Gastroesophageal sphincter (tissue), 4 donors: ENCODE measurements at regions not wholly inside any gene's neighbourhood (a gene's known extent, or its start where the extent isn't known, plus 50 kb on each side); places are given as distances from the start of the nearest gene placed in this dataset.
"Not testable (repeated sequence)": the region's sequence is repeated elsewhere in the genome, so short reads cannot be mapped to it uniquely, and the experiment has no call there.

Experiments
- ATAC-seq: fragments of 150-250 bp; one replicate; pipeline ENCODE4 v1.9.1; 2016; ENCODE audit warnings: mild to moderate bottlenecking, moderate library complexity
- H3K27ac ChIP-seq, 4 donors: fragments of 200-600 bp; sonication (generic) in 3 of 4; 1 replicate in 3 of 4; 2 replicates in 1 of 4; pipeline ENCODE4 v1.5.1; 2016 to 2019
- H3K27me3 ChIP-seq: fragments of 200-600 bp; sonication (generic); one replicate; pipeline ENCODE4 v1.5.1; 2019
- H3K36me3 ChIP-seq, 2 donors: fragments of 200-600 bp; sonication (generic); one replicate each; pipeline ENCODE4 v1.5.1; 2019; ENCODE audit warnings: control low read depth in 1 of 2
- H3K4me1 ChIP-seq, 3 donors: fragments of 200-600 bp; sonication (generic); 1 replicate in 2 of 3; 2 replicates in 1 of 3; pipeline ENCODE4 v1.5.1; 2016 to 2019; ENCODE audit warnings: control low read depth in 2 of 3
- H3K4me3 ChIP-seq, 2 donors: fragments of 200-600 bp; sonication (generic); one replicate each; pipeline ENCODE4 v1.5.1; 2019; ENCODE audit warnings: mild to moderate bottlenecking in 1 of 2, moderate library complexity in 1 of 2
- H3K9me3 ChIP-seq, 3 donors: fragments of 200-600 bp; sonication (generic); one replicate each; pipeline ENCODE4 v1.5.1; 2017 to 2019; ENCODE audit warnings: control low read depth in 2 of 3
- EP300 ChIP-seq: sonication (generic); formaldehyde crosslinking; IDR thresholded peaks from one replicate; pipeline ENCODE4 v1.6.1; 2017; ENCODE audit warnings: antibody characterized with exemption, mild to moderate bottlenecking
- POLR2A ChIP-seq, 2 donors: fragments of 450-650 bp; IDR thresholded peaks; one replicate each; pipeline ENCODE4 v1.6.1; 2017; ENCODE audit warnings: antibody characterized with exemption in 2 of 2, mild to moderate bottlenecking in 2 of 2, moderate library complexity in 1 of 2
- POLR2AphosphoS5 ChIP-seq: sonication (generic); formaldehyde crosslinking; IDR thresholded peaks from one replicate; pipeline ENCODE4 v1.6.1; 2017; ENCODE audit warnings: antibody characterized with exemption
- WGBS, 2 donors: methylation state at CpG; one replicate each; pipeline ENCODE4 v1.1.5; 2018; ENCODE audit warnings: low coverage in 1 of 2; 5-methylcytosine and 5-hydroxymethylcytosine counted together
- TF ChIP-seq, protein P1 (sequence below), 4 experiments: fragments of 200-600 bp in 2 of 4; fragments of 450-650 bp in 2 of 4; sonication (generic) in 1 of 4; IDR thresholded peaks; one replicate each; pipeline ENCODE4 v1.5.1; 2017 to 2019; ENCODE audit warnings: antibody characterized with exemption in 4 of 4, mild to moderate bottlenecking in 2 of 4, moderate library complexity in 2 of 4

DNA sequence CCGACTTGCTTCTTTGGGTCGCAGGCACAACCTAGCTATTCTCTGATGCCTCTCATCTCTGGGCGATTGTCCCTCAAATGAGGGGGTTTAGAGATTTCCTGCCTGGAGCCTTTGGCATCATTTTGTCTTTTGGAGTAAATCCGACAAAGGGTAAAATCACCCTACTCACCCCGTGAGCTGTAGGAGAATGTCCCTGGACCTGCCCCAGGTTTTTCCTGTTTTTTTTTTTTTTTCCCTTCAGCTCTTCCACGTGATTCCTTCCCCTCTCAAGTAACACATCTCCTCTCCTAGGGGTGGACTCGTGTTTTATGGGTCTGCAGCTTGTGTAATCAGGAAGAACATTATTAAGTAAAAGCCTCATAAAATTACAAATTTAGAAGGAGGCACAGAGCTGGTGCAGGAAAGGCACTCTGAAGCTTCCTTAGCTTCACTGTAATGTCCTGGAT, 128.4 kb upstream of the ZNF746 start:
- TF ChIP-seq, protein P1, sequence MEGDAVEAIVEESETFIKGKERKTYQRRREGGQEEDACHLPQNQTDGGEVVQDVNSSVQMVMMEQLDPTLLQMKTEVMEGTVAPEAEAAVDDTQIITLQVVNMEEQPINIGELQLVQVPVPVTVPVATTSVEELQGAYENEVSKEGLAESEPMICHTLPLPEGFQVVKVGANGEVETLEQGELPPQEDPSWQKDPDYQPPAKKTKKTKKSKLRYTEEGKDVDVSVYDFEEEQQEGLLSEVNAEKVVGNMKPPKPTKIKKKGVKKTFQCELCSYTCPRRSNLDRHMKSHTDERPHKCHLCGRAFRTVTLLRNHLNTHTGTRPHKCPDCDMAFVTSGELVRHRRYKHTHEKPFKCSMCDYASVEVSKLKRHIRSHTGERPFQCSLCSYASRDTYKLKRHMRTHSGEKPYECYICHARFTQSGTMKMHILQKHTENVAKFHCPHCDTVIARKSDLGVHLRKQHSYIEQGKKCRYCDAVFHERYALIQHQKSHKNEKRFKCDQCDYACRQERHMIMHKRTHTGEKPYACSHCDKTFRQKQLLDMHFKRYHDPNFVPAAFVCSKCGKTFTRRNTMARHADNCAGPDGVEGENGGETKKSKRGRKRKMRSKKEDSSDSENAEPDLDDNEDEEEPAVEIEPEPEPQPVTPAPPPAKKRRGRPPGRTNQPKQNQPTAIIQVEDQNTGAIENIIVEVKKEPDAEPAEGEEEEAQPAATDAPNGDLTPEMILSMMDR (IDR thresholded peaks at IDR 0.05), result no peak
- TF ChIP-seq POLR2AphosphoS5 (no peak), EP300 (no peak), POLR2A (IDR thresholded peaks at IDR 0.05) (no peak)
- ATAC-seq, result no peak
- 27 to 74% methylated on average over 3 to 5 of the region's 7 CpGs for WGBS, 2 donors
- peaks cover 0 to 37% (median 13%) of the 10 kb centered on the region in 3 donors for H3K4me1 ChIP-seq
- H3K27ac ChIP-seq, result peak overlapping the region in 2 of 4 donors; percentile 29 to 93
- H3K9me3 ChIP-seq, result no peaks in the 10 kb centered on the region
- no peak overlapping the region for H3K4me3 ChIP-seq
- peaks cover 0 to 12% of the 10 kb centered on the region in 2 donors for H3K36me3 ChIP-seq
- H3K27me3 ChIP-seq, result no peaks in the 10 kb centered on the region

DNA sequence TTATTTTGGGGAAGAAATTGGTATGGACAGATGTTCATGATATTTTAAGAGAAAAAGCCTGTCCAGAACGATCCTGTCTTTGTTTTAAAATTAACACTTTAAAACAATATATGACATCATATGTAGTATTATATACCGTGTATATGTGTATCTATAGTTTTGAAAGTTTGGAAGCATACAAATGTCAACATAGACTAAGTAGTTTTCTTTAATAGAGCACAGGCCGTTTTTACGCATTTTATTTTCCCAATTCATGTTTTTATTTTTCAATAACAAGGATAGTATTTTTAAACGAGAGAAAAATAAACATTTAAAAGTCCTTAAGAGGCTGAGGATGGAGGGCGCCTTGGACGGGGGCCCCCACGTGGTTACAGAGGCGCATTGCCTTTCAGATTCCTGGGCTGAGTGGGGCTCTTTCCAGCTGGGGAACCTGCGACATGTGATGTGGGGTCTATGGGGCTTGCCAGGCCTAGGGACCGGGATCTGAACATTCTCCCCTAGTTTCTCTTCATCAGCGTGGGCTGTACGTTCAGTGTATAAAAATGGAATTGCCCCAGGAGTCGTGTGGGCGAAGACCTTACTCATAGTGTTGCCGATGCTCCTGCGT, 127.8 kb upstream of the ZNF746 start:
- Histone ChIP-seq H3K27me3 (no peaks in the 10 kb centered on the region), H3K9me3 (no peaks in the 10 kb centered on the region), H3K4me1 (peaks cover 0 to 37% (median 13%) of the 10 kb centered on the region in 3 donors), H3K4me3 (peak overlapping the region; percentile 82 to 99), H3K36me3 (peaks cover 0 to 17% of the 10 kb centered on the region in 2 donors), H3K27ac (peak overlapping the region; percentile 88 to 95 (median 93))
- whole genome bisulfite sequencing, 2 donors, result 32 to 35% methylated on average over 5 to 12 of the region's 17 CpGs
- TF ChIP-seq EP300, result no peak
- TF ChIP-seq, protein P1 (IDR thresholded peaks at IDR 0.05), result peak; percentile 21 to 57 (median 46)
- no peak for ATAC-seq

DNA sequence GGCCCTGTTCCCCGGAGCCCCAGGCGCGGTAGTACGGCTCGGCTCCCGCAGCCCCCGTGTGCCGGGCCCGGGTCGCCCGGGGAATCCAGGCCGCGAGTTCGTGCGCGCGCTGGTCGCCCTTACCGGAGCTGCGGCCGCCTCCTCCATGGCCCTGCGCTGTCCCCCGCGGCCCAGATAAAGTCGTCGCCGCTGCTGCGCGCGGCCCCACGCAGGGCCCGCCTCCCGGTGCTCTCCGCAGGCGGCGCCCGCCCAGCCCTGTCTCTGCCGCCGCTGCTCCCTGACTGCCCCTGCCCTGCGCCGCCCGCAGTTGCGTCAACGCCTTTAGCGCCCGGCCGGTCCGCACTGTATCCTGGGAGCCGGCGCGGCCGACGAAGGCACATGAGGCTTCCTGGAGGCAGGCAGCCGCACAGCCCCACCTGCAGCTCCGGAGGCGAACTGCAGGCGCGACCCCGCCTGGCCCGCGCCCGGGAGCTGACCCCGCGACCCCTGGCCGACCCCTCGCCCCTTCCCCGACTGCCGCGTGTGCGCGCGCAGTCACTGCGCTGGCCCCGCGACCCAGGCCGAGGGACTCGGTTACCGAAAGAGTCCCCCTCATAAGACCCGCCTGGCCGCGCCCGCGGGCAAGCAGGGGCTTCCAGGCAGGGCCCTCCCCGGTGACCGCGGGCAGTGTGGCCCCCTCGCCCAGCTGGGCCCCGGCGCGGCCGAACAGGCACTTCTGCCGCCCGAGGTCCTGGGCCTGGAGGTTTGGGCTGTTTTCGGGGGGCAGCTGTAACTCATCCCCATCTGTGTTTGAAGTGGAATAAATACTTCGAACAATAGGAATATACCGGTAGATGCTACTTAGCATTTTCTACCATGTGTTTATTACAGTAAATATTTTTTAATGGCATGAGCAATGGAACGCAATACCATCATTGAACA, 127.1 kb upstream of the ZNF746 start:
- H3K27ac ChIP-seq, result peak overlapping the region; percentile 88 to 95 (median 93)
- H3K9me3 ChIP-seq, result no peaks in the 10 kb centered on the region
- ATAC-seq, result peak; percentile 98
- peak; percentile 70 to 75 for TF ChIP-seq POLR2A (IDR thresholded peaks at IDR 0.05)
- TF ChIP-seq EP300, result no peak
- peak; percentile 81 for TF ChIP-seq POLR2AphosphoS5
- TF ChIP-seq, protein P1 (IDR thresholded peaks at IDR 0.05), result peak in 3 of 4 experiments; percentile 88 to 100 (median 89)
- peaks cover 0 to 25% of the 10 kb centered on the region in 2 donors for H3K36me3 ChIP-seq
- 8 to 22% methylated on average over 3 to 5 of the region's 97 CpGs for WGBS, 2 donors
- H3K27me3 ChIP-seq, result no peaks in the 10 kb centered on the region
- peak overlapping the region; percentile 82 to 99 for H3K4me3 ChIP-seq
- peaks cover 0 to 37% (median 13%) of the 10 kb centered on the region in 3 donors for H3K4me1 ChIP-seq

DNA sequence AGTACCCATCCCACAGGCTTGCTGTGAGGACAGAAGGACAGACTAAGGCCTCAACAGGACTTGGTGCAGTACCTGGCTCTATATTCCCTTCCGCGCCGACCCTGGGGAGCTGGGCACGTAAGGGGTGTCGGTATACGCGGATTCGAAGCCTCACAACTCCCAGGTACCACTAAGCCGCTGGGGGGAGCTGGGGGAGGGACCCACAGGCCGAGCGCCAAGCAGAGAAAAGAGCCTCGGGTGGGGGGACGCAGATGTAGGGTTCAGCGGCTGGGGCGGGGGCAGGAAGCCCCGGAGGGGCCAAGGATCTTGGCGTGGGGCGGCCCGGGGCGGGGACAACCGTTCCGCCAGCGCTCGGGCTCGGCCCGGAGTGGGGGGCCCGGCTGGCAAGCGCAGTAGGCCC, 126.4 kb upstream of the ZNF746 start:
- no peaks in the 10 kb centered on the region for H3K9me3 ChIP-seq
- H3K4me1 ChIP-seq, result peaks cover 0 to 37% (median 13%) of the 10 kb centered on the region in 3 donors
- no peaks in the 10 kb centered on the region for H3K27me3 ChIP-seq
- peak overlapping the region; percentile 88 to 95 (median 93) for H3K27ac ChIP-seq
- peaks cover 0 to 31% of the 10 kb centered on the region in 2 donors for H3K36me3 ChIP-seq
- peak; percentile 1 for ATAC-seq
- H3K4me3 ChIP-seq, result peak overlapping the region; percentile 82 to 99
- WGBS, 2 donors, result 0% methylated on average over 5 of the region's 28 CpGs; no CpG with 5 or more reads in 1 of the 2 donors
- TF ChIP-seq POLR2A (IDR thresholded peaks at IDR 0.05) (no peak), POLR2AphosphoS5 (no peak), EP300 (no peak)
- TF ChIP-seq, protein P1 (IDR thresholded peaks at IDR 0.05), result no peak

DNA sequence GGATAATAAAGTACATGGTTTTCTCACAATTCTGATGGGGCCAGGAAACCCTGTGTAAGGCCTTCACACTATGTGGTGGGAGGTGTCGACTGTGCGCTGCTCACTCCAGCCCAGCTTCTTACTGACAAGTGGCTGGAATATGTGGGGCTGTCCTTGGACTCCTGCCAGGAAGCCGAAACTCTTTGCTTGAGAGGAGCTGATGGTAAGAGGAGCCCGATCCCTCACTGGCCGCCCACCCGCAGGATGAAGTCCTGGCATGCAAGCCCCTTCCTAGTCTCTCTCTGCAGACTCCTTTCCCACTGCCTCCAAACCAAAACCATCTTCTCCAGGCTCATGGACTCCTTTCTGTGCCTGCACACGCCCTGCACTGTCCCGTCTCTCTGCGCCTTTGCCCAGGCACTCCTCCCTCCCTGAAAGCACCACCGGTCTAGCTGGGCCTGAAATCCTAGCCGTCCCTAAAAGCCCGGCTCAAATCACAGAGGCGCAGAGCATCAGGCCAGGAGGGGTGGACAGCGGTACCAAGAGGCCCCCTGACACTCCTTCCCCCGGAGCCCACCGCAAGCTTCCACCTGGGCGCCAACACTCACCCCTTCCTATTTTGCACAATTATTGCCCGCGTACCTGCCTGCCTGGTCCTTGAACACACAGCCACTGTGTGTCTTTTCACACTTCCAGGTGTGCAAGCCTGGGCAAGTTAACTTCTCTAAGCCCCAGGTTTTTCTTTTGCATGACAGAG, 125.8 kb upstream of the ZNF746 start:
- Histone ChIP-seq H3K4me1 (peaks cover 0 to 37% (median 13%) of the 10 kb centered on the region in 3 donors), H3K27ac (peak overlapping the region in 3 of 4 donors; percentile 93 to 95 (median 93)), H3K4me3 (peak overlapping the region; percentile 82 to 99), H3K36me3 (peaks cover 0 to 37% of the 10 kb centered on the region in 2 donors)
- H3K27me3 ChIP-seq, ATAC-seq, H3K9me3 ChIP-seq: not testable (repeated sequence)
- 3 to 15% methylated on average over 9 to 14 of the region's 19 CpGs for WGBS, 2 donors
